ENCODE measurements at regions not wholly inside any gene's neighbourhood (a gene's known extent, or its start where the extent isn't known, plus 50 kb on each side); places are given as distances from the start of the nearest gene placed in this dataset.
A peak's percentile ranks its signal among the peaks of the same experiment; 100 is the strongest.

DNA sequence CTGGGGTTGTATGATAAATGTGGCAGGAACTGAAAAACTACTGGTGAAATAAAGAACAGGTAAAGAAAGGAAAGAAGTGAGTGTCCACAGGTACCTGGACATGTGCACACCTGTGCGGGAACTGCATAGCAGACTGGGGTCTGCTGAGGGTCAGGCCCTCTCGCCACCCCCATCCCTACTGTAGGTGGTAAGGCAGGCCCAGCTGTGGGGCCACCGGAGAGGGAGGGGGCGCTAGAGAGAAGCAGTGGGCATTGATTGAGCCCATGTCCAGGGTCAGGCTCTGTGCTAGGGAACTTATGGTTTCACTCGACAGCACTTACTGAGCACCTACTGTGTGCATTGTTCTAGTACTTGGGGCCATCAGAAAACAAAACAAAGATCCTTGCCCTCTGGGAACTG lies 400.5 kb downstream of the MATN1 start:
- no peak for TF ChIP-seq POLR2A (IDR thresholded peaks at IDR 0.05; ENCODE audit: borderline replicate concordance, extremely low read depth, insufficient read depth, insufficient read length)
- TF ChIP-seq, protein P1, sequence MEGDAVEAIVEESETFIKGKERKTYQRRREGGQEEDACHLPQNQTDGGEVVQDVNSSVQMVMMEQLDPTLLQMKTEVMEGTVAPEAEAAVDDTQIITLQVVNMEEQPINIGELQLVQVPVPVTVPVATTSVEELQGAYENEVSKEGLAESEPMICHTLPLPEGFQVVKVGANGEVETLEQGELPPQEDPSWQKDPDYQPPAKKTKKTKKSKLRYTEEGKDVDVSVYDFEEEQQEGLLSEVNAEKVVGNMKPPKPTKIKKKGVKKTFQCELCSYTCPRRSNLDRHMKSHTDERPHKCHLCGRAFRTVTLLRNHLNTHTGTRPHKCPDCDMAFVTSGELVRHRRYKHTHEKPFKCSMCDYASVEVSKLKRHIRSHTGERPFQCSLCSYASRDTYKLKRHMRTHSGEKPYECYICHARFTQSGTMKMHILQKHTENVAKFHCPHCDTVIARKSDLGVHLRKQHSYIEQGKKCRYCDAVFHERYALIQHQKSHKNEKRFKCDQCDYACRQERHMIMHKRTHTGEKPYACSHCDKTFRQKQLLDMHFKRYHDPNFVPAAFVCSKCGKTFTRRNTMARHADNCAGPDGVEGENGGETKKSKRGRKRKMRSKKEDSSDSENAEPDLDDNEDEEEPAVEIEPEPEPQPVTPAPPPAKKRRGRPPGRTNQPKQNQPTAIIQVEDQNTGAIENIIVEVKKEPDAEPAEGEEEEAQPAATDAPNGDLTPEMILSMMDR (IDR thresholded peaks at IDR 0.05 in 2 of 3, conservative IDR thresholded peaks at IDR 0.05 in 1 of 3; ENCODE audit: borderline replicate concordance in 1 of 3, insufficient read depth in 1 of 3, low read depth in 2 of 3, low read length in 2 of 3): peak in 2 of 3 experiments; percentile 52; a peak in 4 of 6 replicates
- TF ChIP-seq POLR2AphosphoS5 (IDR thresholded peaks at IDR 0.05; ENCODE audit: low read depth, low read length): no peak
- no peak for TF ChIP-seq CBX3 (IDR thresholded peaks at IDR 0.05; ENCODE audit: low read depth)
- TF ChIP-seq ZFX (IDR thresholded peaks at IDR 0.05): no peak
- no peak for TF ChIP-seq SIN3A (IDR thresholded peaks at IDR 0.05; ENCODE audit: low read depth)
- TF ChIP-seq ELF1 (IDR thresholded peaks at IDR 0.05; ENCODE audit: borderline replicate concordance, low read depth): no peak
- TF ChIP-seq EZH2phosphoT487 (IDR thresholded peaks at IDR 0.05; ENCODE audit: borderline replicate concordance): no peak
- TF ChIP-seq, protein P2, sequence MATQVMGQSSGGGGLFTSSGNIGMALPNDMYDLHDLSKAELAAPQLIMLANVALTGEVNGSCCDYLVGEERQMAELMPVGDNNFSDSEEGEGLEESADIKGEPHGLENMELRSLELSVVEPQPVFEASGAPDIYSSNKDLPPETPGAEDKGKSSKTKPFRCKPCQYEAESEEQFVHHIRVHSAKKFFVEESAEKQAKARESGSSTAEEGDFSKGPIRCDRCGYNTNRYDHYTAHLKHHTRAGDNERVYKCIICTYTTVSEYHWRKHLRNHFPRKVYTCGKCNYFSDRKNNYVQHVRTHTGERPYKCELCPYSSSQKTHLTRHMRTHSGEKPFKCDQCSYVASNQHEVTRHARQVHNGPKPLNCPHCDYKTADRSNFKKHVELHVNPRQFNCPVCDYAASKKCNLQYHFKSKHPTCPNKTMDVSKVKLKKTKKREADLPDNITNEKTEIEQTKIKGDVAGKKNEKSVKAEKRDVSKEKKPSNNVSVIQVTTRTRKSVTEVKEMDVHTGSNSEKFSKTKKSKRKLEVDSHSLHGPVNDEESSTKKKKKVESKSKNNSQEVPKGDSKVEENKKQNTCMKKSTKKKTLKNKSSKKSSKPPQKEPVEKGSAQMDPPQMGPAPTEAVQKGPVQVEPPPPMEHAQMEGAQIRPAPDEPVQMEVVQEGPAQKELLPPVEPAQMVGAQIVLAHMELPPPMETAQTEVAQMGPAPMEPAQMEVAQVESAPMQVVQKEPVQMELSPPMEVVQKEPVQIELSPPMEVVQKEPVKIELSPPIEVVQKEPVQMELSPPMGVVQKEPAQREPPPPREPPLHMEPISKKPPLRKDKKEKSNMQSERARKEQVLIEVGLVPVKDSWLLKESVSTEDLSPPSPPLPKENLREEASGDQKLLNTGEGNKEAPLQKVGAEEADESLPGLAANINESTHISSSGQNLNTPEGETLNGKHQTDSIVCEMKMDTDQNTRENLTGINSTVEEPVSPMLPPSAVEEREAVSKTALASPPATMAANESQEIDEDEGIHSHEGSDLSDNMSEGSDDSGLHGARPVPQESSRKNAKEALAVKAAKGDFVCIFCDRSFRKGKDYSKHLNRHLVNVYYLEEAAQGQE (IDR thresholded peaks at IDR 0.05; ENCODE audit: low read depth): no peak
- TF ChIP-seq EGR1 (IDR thresholded peaks at IDR 0.05; ENCODE audit: low read depth): no peak
- TF ChIP-seq, protein P3, sequence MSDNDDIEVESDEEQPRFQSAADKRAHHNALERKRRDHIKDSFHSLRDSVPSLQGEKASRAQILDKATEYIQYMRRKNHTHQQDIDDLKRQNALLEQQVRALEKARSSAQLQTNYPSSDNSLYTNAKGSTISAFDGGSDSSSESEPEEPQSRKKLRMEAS (IDR thresholded peaks at IDR 0.05): no peak
- no peak for TF ChIP-seq JUND (IDR thresholded peaks at IDR 0.05)

All from HCT116 (cell line).